CD1c-positive myeloid dendritic cell (primary cell): ENCODE measurements at regions not wholly inside any gene's neighbourhood (a gene's known extent, or its start where the extent isn't known, plus 50 kb on each side); places are given as distances from the start of the nearest gene placed in this dataset.
"Not testable (repeated sequence)": the region's sequence is repeated elsewhere in the genome, so short reads cannot be mapped to it uniquely, and the experiment has no call there.

ENCODE experiments used
- DNase-seq: peaks from one replicate; pipeline ENCODE4 v3.0.0-alpha.2; 2016; ENCODE audit errors: extremely low spot score

DNA sequence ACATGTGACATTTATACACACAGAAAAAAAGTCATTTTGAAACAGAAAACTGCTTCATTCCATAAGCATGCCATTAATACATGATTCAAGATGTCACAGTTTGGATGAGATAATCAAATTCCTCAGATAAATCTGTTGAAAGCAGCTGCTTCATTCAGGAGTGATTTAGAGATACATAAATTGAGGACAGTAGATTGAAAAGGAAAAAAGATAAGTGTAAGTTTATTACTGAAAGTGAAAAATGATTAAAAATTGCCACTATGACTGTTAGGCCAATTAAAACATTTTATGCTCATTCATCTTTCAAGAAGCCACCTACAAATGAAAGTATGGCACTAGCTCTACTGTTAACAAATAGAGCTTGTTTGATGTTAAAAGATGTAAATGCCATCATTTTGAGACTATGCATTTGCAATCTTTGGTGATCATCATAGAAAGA, 136.9 kb upstream of the CDK6 start:
- DNase-seq = no peak

- DNase-seq = no peak
Observed at GRCh38 chr7:92972441-92972840, 136.1 kb upstream of the CDK6 start.

DNA sequence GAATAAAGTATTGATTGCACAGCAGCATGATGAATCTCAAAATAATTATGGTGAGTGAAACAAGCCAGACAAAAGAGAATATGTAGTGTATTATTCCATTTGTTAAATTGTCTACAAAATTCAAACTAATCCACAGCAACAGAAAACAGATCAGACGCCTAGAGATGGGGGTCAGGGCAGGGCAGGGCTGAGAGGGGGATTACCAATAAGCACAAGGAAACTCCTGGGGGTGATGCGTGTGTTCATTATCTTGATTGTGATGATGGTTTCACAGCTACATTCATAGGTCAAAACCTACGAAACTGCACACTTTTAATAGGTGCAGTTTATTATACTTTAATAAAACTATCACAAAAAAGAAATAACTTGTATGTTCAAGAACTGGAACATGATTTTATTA, 132.7 kb upstream of the CDK6 start:
- no peak for DNase-seq

DNA sequence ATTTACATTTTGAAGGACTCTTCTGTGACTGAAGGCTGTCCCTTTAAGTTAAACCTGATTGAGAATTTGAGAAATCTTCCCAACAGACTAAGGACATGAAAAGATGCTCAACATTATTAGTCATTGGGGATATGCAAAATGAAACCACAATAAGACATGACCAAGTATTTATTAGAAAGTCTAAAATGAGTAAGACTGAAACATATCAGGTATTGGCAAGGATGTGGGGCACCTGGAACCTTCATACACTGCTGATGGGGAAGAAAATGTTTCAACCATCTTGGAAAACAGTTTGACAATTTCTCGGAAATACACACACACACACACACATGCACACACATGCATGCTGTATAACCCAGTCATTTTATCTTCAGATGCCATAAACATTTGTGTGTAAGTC, 132.1 kb upstream of the CDK6 start:
- DNase-seq = no peak

DNA sequence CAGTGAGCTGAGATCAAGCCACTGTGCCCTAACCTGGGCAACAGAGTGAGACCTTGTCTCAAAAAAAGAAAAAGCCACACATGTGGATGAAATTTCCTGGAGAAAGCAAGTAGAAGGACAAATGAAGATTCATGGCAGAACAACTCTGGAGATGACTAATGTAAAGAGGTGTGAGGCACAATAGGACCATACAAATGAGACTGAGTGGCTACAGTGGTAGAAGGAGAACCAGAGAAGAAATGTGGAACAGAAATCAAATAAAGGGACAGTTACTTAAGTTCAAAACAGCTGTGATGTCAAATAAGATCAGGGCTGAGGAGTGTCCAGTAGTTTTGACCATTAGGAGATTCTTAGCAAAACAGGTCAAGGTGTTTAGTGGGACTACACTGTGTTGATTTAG, 130.9 kb upstream of the CDK6 start:
- DNase-seq = no peak

GRCh38 chr7:92964141-92964540, 127.8 kb upstream of the CDK6 start:
- no peak for DNase-seq

- DNase-seq = no peak
Observed at GRCh38 chr7:92963566-92963965, 127.2 kb upstream of the CDK6 start.

DNA sequence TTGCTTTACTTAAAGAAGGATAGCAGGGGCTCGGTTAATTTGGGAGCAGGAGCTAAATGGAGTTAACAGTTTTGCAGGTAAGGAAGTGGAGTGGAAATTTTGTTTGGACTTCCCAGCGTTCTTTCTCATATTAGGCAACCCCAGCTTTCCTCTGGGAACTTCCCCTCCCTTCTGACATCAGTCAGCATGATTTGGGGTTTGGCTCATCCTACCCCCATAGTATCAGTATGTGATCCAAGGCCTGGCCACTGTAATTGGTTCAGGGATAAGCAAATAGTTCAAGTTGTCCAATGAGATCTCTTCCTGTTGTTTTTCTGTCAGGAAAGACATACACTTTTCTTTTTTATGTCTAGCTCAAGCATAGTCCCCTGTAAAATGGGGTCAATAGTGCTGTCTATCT, 125.6 kb upstream of the CDK6 start:
- DNase-seq = no peak

DNA sequence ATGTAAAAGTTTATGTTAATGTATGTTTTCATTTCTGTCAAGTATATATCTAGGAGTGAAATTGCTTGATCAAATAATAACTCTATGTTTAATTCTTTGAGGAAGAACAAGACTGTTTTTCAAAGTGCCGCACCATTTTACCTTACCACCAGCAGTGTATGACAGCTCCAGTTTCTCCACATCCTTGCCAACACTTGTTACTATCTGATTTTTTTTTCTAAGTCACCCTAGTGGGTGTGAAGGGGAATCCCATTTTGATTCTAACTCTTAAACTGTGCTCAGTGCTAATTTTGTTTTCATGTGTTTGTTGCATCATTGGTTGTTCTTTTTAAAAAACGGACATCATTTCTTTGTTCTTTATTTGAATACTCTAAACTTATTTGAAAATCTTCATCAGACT, 120.2 kb upstream of the CDK6 start:
- DNase-seq = no peak

DNA sequence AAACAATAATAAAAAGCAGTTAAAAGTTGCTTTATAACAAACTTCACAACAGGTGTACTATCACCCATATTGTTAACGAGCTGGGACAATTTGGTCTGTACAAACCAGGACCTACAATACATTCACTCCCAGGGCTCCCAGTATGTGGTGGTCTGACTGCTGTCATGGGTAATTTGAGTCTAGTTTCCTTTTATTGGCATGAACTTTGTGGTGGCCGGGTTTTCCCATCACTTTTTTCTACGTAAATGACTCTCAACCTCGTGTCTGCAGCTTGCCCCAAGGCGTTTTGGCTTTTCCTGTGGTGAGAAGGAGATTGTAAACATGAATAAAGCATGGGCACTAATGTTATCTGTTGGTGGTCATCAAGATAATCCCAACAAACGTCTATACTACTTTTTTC, 118.7 kb upstream of the CDK6 start:
- no peak for DNase-seq

GRCh38 chr7:92953657-92954056, 117.3 kb upstream of the CDK6 start:
- no peak for DNase-seq

- no peak for DNase-seq
Observed at GRCh38 chr7:92949748-92950147, 113.4 kb upstream of the CDK6 start.

DNA sequence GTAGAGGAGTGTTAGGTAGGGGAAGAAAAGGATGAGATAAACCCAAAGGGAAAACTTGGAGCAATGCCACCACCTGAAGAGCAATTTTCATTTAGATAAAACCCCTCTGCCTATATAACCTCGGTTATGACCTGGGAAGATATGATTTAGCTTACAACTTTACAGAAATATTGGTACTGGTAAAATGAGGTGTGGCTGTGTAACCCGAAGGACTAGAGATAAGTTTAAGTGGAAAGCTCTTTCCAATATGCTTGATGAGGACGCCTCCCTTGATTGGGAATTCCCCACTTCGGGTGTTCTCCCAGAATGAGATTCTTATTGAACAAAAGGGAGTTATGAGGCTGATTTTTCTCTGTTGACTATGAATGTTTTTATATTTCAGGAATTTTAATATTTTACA, 109.5 kb upstream of the CDK6 start:
- no peak for DNase-seq

- no peak for DNase-seq
Observed at GRCh38 chr7:92944633-92945032, 108.3 kb upstream of the CDK6 start.

GRCh38 chr7:92942706-92943105, 106.3 kb upstream of the CDK6 start:
- not testable (repeated sequence) for DNase-seq

- no peak for DNase-seq
Observed at GRCh38 chr7:92939666-92940360, 103.4 kb upstream of the CDK6 start.

GRCh38 chr7:92934096-92934495, 97.7 kb upstream of the CDK6 start:
- no peak for DNase-seq

DNA sequence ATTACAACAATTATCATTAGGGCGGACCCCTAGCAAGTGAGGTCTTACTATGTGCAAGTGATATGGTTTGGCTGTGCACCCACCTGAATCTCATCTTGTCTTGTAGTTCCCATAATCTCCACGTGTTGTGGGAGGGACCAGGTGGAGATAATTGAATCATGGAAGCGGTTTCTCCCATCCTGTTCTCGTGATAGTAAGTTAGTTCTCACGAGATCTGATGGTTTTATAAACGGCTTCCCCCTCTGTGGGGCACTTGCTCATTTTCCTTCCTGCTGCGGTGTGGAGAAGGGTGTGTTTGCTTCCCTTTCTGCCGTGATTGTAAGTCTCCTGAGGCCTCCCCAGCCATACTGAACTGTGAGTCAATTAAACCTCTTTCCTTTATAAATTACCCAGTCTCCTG, 96.1 kb upstream of the CDK6 start:
- no peak for DNase-seq

DNA sequence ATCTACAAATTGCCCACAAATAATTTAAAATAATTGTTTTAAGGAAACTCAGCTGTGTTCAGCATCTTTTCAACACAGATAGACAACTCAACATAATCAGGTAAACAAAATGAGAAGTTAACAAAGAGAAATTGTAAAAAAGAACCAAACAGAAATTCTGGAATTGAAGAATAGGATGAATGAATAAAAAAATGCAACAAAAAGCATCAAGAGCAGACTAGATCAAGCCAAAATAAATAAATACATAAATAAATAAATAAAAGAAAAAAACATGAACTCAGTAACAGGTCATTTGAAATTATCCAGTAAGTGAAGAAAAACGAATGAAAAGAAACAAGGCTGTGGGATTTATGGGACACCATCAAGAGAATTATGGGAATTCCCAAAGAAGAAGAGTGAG, 94.0 kb upstream of the CDK6 start:
- DNase-seq = no peak

- no peak for DNase-seq
Observed at GRCh38 chr7:92926697-92927044, 90.3 kb upstream of the CDK6 start.

DNA sequence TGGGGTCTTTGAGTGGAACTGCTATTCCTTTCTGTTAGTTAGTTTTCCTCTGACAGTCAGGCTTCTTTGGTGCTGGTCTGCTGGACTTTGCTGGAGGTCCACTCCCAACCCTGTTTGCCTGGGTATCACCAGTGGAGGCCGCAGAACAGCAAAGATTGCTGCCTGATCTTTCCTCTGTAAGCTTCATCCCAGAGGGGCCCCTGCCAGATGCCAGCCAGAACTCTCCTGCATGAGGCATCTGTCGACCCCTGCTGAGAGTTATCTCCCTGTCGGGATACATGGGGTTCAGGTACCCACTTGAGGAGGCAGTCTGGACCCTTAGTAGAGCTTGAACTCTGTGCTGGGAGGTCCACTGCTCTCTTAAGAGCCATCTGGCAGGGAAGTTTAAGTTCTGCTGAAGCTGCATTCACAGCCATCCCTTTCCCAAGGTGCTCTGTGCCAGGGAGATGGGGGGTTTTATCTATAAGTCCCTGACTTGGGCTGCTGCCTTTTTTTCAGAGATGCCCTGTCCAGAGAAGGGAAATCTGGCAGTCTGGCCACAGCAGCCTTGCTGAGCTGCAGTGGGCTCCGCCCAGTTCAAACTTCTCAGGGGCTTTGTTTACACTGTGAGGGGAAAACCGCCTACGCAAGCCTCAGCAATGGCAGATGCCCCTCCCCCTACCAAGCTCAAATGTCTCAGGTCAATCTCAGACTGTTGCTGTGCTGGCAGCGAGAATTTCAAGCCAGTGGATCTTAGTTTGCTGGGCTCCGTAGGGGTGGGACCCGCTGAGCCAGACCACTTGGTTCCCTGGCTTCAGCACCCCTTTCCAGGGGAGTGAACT, 89.7 kb upstream of the CDK6 start:
- DNase-seq = no peak

GRCh38 chr7:92924800-92925199, 88.4 kb upstream of the CDK6 start:
- DNase-seq = no peak

DNA sequence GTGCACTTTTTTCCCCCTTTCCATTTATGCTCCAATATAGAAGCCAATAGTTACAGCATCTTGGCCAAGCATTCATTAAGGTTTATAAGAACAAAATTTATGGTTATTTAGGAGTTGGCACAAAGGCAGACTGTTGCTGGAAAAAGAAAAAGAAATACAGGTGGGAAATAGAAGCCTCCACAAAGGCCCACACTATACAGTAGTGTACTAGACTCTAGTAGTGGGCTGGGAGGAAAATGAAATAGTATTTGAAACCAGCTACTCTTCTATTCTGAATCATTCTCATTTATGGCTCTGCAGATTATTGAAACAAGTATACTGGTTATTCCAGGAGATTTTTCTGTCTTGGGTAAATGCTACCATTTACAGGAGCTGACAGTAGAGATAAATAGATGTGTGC, 80.9 kb upstream of the CDK6 start:
- no peak for DNase-seq
